PC-3 (cell line): ENCODE measurements at regions not wholly inside any gene's neighbourhood (a gene's known extent, or its start where the extent isn't known, plus 50 kb on each side); places are given as distances from the start of the nearest gene placed in this dataset.

ENCODE experiments used
- EZH2 ChIP-seq: fragments of 300-600 bp; sonication (generic); IDR thresholded peaks from one replicate; pipeline ENCODE4 v1.6.1; 2017; ENCODE audit warnings: antibody characterized with exemption, mild to moderate bottlenecking, low read length; ENCODE audit not compliant: unreplicated experiment
- EZH2phosphoT487 ChIP-seq: fragments of 300-600 bp; sonication (generic); IDR thresholded peaks from 2 replicates; pipeline ENCODE4 v1.6.1; 2018; ENCODE audit warnings: mild to moderate bottlenecking, antibody characterized with exemption, low read length, borderline replicate concordance
- TF ChIP-seq, protein P1 (sequence below): fragments of 300-600 bp; sonication (generic); conservative IDR thresholded peaks from 2 replicates; pipeline ENCODE4 v1.5.1; 2017; ENCODE audit warnings: antibody characterized with exemption, low read depth, mild to moderate bottlenecking, low read length

DNA sequence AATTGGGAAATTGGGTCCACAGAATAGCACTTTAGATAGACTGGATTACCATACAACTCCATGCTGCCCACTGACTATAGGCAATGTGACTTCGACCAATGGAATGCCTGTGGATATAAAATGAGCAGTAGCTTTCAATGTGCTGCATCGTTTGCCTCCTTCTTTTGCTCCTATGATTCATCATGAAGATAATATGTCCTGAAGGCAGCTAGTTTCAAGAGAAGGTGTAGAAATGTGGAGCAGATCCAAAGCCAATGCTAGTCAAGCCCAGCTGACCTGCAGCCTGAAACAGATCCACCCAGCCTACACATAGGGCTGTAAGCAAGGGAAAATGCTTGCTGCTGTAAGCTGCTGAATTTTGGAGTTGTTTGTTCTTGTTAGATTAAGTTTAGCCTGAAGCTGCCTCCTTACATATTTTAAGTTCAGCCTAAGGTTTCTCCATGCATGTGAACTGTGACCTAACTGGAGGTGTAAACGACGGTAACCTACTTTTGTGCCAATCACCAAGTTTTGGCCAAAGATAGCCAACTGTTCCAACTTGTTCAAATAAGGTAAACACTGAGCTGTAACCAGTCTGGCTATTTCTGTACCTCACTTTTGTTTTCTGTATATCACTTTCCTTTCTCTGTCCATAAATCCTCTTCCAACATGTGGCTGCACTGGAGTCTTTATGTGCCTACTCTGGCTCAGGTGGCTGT is 169.1 kb upstream of the AVPR1A start:
- TF ChIP-seq, protein P1, sequence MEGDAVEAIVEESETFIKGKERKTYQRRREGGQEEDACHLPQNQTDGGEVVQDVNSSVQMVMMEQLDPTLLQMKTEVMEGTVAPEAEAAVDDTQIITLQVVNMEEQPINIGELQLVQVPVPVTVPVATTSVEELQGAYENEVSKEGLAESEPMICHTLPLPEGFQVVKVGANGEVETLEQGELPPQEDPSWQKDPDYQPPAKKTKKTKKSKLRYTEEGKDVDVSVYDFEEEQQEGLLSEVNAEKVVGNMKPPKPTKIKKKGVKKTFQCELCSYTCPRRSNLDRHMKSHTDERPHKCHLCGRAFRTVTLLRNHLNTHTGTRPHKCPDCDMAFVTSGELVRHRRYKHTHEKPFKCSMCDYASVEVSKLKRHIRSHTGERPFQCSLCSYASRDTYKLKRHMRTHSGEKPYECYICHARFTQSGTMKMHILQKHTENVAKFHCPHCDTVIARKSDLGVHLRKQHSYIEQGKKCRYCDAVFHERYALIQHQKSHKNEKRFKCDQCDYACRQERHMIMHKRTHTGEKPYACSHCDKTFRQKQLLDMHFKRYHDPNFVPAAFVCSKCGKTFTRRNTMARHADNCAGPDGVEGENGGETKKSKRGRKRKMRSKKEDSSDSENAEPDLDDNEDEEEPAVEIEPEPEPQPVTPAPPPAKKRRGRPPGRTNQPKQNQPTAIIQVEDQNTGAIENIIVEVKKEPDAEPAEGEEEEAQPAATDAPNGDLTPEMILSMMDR: no peak
- TF ChIP-seq EZH2: no peak
- no peak for TF ChIP-seq EZH2phosphoT487
